ENCODE measurements at regions not wholly inside any gene's neighbourhood (a gene's known extent, or its start where the extent isn't known, plus 50 kb on each side); places are given as distances from the start of the nearest gene placed in this dataset.

- Histone ChIP-seq H3K4me1 (ENCODE audit: insufficient read depth, low read length) (no peaks in the 10 kb centered on the region), H3K9ac (ENCODE audit: insufficient read depth, low read depth, low read length) (no peak overlapping the region), H3K4me2 (ENCODE audit: low read depth, low read length) (no peak overlapping the region), H3K4me3 (replicated peaks in 1 of 3; ENCODE audit: insufficient read depth in 1 of 3, low read depth in 2 of 3, low read length in 3 of 3) (no peak overlapping the region), H3K9me3 (ENCODE audit: low read length) (no peaks in the 10 kb centered on the region), H3K27ac (ENCODE audit: extremely low read length, insufficient read depth, low read length) (no peak overlapping the region), H3K36me3 (replicated peaks in 1 of 2; ENCODE audit: control insufficient read depth in 1 of 2, insufficient read depth in 2 of 2, low read length in 2 of 2) (no peaks in the 10 kb centered on the region), H3K79me2 (ENCODE audit: insufficient read depth, low read length) (no peaks in the 10 kb centered on the region), H3K27me3 (ENCODE audit: control insufficient read depth in 1 of 2, insufficient read depth in 2 of 2, low read length in 2 of 2) (no peaks in the 10 kb centered on the region), H4K20me1 (ENCODE audit: insufficient read depth, low read length) (no peaks in the 10 kb centered on the region), H2AFZ (ENCODE audit: low read length) (no peak overlapping the region)
- FAIRE-seq: no peak
- CTCF ChIA-PET (ENCODE audit: low intra/inter-chr PET ratio, low total read pairs): no interaction called here
- BruUV-seq (replicated peaks): no TSS peak
- POLR2A ChIA-PET: no interaction called here
- no peak for DNase-seq (ENCODE audit: low spot score)
- TF ChIP-seq ZNF839 (CRISPR knock-in tag; IDR thresholded peaks at IDR 0.05; ENCODE audit: borderline replicate concordance): no peak
- TF ChIP-seq ZBTB21 (CRISPR knock-in tag; IDR thresholded peaks at IDR 0.05): no peak
- TF ChIP-seq ZNF253 (CRISPR knock-in tag; IDR thresholded peaks at IDR 0.05; ENCODE audit: borderline replicate concordance): no peak
- no peak for TF ChIP-seq FOSL2 (CRISPR knock-in tag; IDR thresholded peaks at IDR 0.05)
- no peak for TF ChIP-seq NR0B2 (CRISPR knock-in tag; IDR thresholded peaks at IDR 0.05)
- TF ChIP-seq ZSCAN22 (CRISPR knock-in tag; IDR thresholded peaks at IDR 0.05): no peak
- TF ChIP-seq ZNF709 (CRISPR knock-in tag; IDR thresholded peaks at IDR 0.05): no peak
- no peak for TF ChIP-seq POGK (CRISPR knock-in tag; conservative IDR thresholded peaks at IDR 0.05)
- no peak for TF ChIP-seq ZBTB42 (CRISPR knock-in tag; IDR thresholded peaks at IDR 0.05)
- TF ChIP-seq HIC2 (CRISPR knock-in tag; IDR thresholded peaks at IDR 0.05; ENCODE audit: low read depth): no peak
- no peak for TF ChIP-seq REL (CRISPR knock-in tag; conservative IDR thresholded peaks at IDR 0.05)
- no peak for TF ChIP-seq EP300 (IDR thresholded peaks at IDR 0.05; ENCODE audit: low read depth in 2 of 2, low read length in 2 of 2)
- no peak for TF ChIP-seq EP300 (CRISPR knock-in tag; IDR thresholded peaks at IDR 0.05; ENCODE audit: borderline replicate concordance)
- TF ChIP-seq ATF2 (CRISPR knock-in tag; IDR thresholded peaks at IDR 0.05): no peak
- TF ChIP-seq CREB1 (IDR thresholded peaks at IDR 0.05): no peak
- no peak for TF ChIP-seq CREB1 (CRISPR knock-in tag; IDR thresholded peaks at IDR 0.05)
- in situ Hi-C loops (cut with HindIII; ENCODE audit: extremely low pct_ligation_motif_present, low pct_unique_long_range_greater_than_20kb): no loop called here
- no peak for ATAC-seq
- intact Hi-C loops (cut with micrococcal nuclease; ENCODE audit: unreplicated experiment): no loop called here
These were observed 340.6 kb downstream of the TBL1XR1 start for GRCh38 chr3:176856721-176857120.
